HG02938 (cell line): ENCODE measurements at regions not wholly inside any gene's neighbourhood (a gene's known extent, or its start where the extent isn't known, plus 50 kb on each side); places are given as distances from the start of the nearest gene placed in this dataset.
"Not testable (repeated sequence)": the region's sequence is repeated elsewhere in the genome, so short reads cannot be mapped to it uniquely, and the experiment has no call there.

Source experiments
- ATAC-seq: cut with Tn5 transposase; IDR thresholded peaks from one replicate; pipeline ENCODE4 v1.9.1; 2021; ENCODE audit warnings: mild to moderate bottlenecking, moderate library complexity; ENCODE audit not compliant: unreplicated experiment

DNA sequence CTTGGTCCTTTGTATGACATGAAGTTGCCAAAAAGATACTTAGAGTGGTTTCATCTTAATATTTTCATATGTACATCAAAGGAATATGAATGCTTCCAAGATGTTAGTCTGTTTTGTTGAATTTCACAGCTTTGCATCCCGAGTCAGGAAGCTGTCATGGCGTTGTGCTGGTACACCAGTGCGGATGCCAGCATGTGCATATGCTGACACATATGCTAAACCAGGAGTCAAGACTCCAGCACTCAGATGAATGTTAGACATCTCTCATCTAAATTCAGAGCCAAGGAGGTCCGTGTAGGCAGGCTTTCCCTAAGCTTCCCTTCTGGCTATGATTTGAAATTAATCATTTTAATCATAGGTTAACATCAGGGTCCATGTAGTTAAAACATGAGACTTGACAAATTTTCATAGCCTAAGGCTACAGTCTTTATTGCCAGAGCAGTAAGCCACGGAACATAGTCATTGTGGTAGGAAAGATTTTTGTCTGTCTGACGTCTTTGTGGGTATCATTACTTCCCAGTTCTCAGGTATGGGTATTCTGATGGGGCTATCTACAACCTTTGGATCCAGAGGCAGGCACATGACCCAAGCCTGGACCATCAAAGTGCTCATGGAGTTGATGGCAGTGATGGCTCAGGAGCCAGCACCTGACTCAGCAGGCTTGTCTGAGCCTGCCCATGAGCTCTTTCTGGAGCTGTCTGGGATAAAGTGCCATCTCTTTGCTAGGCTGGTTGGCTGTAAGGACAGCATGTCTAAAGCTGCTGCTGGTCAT is 246.1 kb downstream of the KCNRG start:
- ATAC-seq, result no peak

GRCh38 chr13:50267066-50267465 is 251.8 kb downstream of the KCNRG start:
- no peak for ATAC-seq

DNA sequence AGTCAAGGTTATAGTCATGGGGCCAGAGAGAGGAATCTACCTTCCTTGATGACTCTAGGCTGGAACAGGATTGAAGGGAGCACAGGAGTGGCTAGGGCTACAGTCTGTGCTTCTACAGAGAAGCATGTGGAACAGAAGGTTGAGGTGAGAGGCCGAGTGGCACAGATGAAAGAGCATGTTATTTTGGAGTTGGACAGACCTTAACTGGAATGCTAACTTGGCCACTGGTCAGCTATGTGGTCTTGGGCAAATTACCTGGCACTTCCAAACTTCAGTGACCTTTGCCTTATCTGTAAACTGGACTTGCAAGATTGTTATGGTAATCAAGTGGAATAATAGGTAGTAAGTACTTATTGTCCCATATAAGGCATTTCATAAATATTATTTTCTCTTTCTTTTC is 252.7 kb downstream of the KCNRG start:
- ATAC-seq, result no peak

DNA sequence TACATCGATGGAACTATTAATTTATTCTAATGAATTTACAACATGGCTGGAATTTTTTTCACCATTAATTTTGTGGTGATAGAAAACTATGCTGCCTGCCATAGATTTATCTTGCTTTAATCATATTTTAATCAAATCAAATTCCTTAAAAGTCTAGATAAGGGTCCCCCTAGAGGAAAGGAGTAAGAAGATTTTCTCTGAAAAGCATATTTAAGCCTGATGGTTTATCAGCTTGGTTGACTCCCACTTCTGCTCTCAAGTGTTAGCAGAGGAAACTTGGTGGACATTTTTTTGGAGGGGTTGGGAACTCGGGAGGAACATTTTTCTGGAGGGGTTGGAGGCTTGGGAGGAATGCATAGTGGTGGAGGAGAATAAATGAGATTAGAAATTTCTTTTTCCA is 253.3 kb downstream of the KCNRG start:
- ATAC-seq, result no peak

GRCh38 chr13:50274181-50274580 is 258.9 kb downstream of the KCNRG start:
- no peak for ATAC-seq

DNA sequence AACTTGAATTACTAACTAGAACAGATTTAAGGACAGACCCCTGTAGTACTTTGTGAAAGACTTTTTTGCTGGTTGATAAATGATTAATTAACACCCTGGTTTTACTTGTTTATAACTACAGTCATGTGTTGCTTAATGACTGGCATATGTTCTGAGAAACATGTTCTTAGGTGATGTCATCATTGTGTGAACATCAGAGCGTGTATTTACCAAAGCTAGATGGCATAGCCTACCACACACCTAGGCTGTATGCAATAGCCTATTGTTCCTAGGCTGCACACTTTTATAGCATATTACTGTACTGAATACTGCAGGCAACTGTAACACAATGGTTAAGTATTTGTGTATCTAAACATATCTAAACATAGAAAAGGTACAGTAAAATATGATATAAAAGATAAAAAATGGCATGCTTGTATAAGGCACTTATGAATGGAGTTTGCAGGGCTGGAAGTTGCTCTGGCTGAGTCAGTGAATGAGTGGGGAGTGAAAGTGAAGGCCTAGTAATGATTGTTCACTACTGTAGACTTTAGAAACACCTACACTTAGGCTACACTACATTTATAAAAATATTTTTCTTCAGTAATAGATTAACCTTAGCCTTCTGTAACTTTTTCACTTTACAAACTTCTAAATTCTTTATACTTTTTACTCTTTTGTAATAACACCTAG is 260.3 kb downstream of the KCNRG start:
- no peak for ATAC-seq

DNA sequence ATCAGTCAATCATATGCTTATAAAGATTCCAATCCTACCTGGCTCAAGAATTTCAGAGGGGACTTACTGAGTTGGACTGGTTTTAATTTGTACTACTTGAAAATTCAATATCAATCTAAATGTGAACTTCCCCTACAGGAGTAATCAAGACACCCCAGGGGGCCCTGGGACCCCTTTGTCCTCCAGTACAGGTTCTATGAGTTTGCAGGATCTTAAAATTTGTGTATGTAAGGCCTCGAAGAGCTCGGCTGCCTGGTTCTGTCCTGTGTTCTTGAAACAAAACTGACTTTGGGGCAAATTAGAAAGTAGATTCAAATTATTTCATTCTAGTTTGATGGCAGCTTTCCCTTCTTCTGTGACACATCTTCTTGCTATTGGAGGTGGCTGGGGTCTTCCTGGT is 261.3 kb downstream of the KCNRG start:
- no peak for ATAC-seq

DNA sequence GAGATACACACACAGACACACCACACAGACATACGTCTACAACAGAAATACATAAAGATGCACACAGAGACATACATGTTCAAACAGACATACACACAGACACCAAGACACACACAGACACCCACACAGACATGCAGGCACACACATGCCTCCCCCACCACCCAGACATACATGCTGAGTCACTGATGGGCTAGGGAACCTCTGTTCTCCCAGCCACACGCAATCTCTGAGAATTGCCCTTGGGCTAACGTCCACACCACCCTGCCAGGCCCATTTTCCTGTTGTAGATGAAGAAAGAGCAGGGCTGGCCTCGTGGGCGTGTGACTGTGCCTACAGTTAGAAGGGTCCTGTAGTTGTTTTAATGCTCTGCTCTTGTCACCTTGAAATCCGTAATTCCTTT is 261.9 kb downstream of the KCNRG start:
- ATAC-seq, result no peak

- no peak for ATAC-seq
These were observed 262.7 kb downstream of the KCNRG start for GRCh38 chr13:50277906-50278305.

DNA sequence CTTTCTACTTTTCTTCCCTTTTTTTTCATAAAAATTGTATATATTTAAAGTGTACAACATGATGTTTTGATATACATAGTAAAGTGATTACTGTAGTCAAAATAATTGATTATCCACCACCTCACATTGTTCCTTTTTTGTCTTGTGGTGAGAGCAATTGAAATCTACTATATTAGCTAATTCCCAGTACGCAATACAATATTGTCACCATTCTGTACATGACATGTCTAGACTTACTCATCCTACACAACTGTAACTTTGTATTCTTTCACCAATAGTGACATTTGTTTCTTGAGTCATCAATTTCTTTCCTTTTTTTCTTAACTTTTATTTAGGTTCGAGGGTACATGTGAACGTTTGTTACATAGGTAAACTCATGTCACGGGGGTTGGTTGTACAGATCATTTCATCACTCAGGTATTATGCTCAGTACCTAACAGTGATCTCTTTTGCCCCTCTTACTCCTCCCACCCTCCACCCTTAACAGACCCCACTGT is 265.2 kb downstream of the KCNRG start:
- no peak for ATAC-seq

- ATAC-seq, result no peak
These were observed 266.8 kb downstream of the KCNRG start for GRCh38 chr13:50282016-50282415.

DNA sequence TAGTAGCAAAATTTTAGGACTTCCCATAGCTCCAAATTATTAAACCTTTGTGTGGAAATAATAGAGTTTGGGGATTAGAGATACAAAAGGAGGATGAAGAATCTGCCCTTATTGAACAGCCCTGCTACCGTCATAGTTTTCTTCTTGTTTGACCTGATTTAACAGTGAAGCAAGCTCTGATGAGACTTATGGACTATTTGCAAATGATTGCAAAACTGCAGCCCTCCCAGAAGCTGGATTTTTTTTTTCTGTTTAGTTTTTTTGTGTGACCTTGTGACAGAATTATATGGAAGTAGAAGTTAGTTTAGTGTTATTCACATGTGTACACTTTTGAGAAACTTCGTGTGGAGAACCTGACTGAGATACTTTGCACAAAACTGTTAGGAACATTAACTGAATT is 267.8 kb downstream of the KCNRG start:
- no peak for ATAC-seq

DNA sequence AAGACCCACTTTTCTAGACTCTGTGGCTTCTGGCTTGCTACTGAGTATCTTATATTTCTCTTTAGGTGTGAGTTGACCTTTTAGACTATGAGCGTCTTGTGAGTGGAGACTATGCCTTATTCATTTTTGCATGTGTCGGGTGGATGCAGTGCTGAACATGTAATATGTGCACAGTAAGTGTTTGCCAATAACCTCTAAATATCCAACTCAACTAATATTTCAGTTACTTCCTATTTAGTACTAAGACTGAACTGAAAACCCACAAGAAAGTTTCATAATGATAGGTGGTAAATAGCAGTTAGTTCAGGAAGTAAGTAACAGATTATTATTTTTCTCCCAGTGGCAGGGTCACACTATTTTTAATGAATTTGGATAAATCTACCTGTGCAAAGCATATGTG is 269.3 kb downstream of the KCNRG start:
- ATAC-seq, result peak; percentile 86

- no peak for ATAC-seq
These were observed 270.0 kb downstream of the KCNRG start for GRCh38 chr13:50285283-50285682.

- no peak for ATAC-seq
These were observed 271.1 kb downstream of the KCNRG start for GRCh38 chr13:50286324-50286723.

GRCh38 chr13:50290186-50290585 is 274.9 kb downstream of the KCNRG start:
- ATAC-seq, result no peak

- no peak for ATAC-seq
These were observed 276.4 kb downstream of the KCNRG start for GRCh38 chr13:50291611-50292010.

DNA sequence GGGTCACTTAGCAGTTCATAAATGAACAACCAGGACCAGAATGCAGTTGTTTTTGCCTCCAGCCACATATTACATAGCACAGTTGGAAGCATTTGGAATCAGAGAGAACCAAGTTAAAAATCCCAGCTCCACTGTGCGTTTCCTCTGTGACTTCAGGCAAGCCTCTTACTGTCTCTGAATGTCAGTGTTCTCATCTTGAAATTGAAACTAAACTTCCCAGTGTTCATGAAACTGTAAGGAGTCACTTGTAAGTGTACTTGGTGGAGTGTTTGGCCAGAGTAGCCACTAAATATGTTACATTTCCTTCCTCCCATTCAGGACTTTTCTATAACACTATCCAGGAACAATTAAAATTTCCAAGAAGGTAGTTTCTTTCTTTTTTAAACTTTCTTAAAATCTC is 276.8 kb downstream of the KCNRG start:
- no peak for ATAC-seq

GRCh38 chr13:50294425-50294824 is 279.2 kb downstream of the KCNRG start:
- ATAC-seq, result not testable (repeated sequence)

DNA sequence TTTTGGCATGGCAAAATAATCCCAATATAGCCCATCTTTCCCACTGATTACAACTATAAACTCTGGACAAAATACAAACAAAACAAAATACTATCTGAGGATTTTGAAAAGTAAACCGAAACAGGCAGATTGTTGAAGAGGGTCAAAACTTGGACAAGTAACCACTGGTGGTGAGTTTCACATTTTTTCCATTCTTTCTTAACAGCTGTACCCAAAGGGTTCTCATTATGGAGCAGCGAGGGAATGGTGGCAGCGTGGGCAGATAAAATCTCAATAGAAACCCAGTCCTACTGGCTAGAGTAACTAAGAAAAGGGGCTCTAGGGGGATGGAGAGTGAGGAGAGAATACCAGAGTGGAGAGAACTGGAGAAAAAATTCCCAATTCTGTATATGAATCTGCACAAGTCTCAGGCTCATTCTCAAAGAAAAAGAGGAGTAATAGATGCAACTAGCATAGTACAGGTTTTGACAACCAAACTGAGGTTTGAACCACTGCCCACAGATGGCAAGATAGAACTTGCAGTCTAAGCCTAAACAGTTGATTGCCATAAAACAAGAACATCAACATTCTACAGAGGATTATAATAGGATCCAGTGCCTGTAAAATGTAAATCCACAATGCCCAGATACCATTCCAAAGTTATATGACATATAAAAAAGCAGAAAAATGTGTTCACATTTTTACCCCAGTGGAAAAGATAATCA is 284.5 kb downstream of the KCNRG start:
- no peak for ATAC-seq

DNA sequence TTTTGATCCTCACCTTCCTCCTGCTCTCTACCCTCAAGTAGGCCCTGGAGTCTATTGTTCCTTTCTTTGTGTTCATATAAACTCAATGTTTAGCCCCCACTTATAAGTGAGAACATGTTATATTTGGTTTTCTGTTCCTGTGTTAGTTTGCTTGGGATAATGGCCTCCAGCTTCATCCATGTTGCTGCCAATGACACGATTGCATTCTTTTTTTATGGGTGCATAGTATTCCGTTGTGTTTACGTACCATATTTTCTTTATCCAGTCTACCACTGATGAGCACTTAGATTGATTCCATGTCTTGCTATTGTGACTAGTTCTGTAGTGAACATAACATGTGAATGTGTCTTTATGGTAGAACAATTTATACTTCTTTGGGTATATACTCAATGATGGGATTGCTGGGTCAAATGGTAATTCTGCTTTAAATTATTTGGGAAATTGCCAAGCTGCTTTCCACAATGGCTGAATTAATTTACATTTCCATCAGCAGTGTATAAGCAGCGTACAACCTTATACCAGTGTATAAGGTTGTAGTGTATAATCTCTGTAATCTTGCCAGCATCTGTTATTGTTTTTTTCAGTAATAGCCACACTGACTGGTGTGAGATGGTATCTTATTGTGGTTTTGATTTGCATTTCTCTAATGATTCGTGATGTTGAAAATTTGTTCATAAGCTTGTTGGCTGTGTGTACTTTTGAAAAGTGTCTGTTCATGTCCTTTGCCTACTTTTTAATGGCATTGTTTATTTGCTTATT is 288.9 kb downstream of the KCNRG start:
- ATAC-seq, result no peak
